NCI-H2227 treated with DMSO at 0.1 percent for 48 hours (cell line): ENCODE measurements at regions not wholly inside any gene's neighbourhood (a gene's known extent, or its start where the extent isn't known, plus 50 kb on each side); places are given as distances from the start of the nearest gene placed in this dataset.

Source experiments
- DNase-seq: peaks from one replicate; lab custom pipeline; 2025; lab: John Stamatoyannopoulos, UW

GRCh38 chr2:78439122-78439521 lies 586.4 kb upstream of the REG3G start:
- no peak for DNase-seq

DNA sequence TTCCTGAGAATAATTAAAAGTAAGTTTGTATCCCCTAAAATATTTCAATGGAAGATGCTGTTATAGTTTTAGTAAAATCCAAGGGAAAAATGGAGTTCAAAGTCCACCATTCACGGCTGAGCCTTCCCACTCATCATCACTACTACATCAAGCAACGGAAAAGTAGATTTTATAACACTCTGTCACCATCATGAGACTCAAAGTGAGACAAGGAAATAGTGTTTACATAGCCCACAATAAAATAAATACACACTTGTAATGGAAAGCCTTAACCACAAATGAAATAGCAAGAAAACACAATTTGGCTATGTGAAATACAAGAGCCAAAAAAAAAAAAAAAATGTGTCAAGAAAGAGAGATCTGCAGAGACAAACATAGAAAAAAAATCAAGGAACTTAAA lies 569.9 kb upstream of the REG3G start:
- no peak for DNase-seq

GRCh38 chr2:78457269-78457668 lies 568.2 kb upstream of the REG3G start:
- no peak for DNase-seq

- no peak for DNase-seq
These were observed 559.8 kb upstream of the REG3G start for GRCh38 chr2:78465707-78466106.

DNA sequence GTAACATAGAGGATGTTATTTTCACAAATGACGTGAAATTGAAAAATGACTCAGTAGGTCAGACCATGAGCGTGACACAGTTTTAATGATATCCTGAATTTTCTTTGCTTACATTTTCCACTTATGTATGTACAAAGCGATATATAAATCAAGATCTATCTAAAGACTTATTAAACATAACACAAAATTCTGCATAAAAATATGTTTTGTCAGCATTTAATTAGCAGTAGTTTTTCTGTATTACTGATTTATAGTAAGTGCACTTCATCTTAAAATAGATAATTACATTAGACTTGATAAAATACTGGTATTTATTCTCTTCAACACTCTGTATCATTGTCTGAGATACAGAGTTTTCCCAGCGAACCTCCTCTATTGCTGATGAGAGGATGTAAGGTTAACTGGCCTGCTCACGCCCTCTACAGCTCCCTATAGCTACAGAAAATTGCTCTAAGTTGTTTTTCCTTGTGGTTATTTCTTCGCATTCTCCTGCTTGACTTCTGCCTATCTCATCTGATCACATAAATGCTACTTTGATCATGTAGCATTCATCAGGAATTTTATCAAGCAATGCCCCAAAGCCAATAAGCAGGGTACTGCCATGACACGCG lies 548.8 kb upstream of the REG3G start:
- DNase-seq = no peak

DNA sequence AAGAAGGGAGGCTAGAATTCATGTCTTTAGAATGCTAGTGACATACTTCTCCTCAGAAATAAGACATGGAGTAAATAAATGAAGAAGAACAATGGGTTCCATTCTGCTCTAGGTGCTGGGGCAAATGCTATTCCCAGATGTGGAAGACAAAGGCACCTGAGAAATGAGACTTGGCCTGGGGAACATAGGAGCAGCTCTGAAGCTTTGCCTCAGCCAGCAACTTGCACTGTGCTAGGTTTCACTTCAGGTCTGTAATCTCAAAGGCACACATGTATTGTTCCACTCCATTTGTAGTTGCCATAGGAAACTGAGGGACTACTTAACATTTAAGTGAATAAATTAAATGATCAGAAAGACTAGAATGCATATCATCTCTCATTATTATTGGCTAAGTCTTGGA lies 538.9 kb upstream of the REG3G start:
- DNase-seq = no peak

- DNase-seq = no peak
These were observed 527.4 kb upstream of the REG3G start for GRCh38 chr2:78498125-78498524.

GRCh38 chr2:78506301-78506700 lies 519.2 kb upstream of the REG3G start:
- no peak for DNase-seq

GRCh38 chr2:78521938-78522337 lies 503.6 kb upstream of the REG3G start:
- no peak for DNase-seq

DNA sequence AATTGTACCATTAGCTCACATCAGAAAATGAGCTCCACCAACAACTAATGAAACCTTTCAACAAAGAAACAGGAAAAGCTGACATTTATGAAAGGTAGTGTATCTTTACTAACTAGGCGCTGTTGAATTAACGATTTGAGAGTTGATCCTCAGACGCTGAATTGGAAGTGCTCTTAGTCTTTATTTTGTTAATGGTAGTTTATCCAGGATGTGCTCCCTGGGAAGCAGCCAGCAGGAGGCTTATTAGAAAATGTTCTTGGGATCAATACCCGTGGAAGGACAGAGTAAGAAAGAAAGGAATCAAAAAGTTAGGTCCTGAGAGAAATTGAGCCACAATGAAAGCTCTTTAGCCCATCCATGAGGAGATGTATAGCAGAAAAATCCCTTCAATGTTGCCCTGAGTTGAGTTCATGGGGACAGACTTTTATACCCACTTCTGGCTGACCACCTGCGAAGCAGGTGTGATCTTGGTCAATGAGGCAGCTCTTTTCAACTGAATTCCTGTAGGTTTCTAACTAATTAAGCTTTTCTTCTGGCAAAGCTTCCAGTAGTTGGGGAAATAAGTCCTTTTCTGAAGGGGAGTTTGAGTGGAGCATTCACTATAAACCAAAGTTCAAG lies 492.6 kb upstream of the REG3G start:
- no peak for DNase-seq

GRCh38 chr2:78535395-78535794 lies 490.1 kb upstream of the REG3G start:
- DNase-seq = no peak

- no peak for DNase-seq
These were observed 487.2 kb upstream of the REG3G start for GRCh38 chr2:78538322-78538721.

DNA sequence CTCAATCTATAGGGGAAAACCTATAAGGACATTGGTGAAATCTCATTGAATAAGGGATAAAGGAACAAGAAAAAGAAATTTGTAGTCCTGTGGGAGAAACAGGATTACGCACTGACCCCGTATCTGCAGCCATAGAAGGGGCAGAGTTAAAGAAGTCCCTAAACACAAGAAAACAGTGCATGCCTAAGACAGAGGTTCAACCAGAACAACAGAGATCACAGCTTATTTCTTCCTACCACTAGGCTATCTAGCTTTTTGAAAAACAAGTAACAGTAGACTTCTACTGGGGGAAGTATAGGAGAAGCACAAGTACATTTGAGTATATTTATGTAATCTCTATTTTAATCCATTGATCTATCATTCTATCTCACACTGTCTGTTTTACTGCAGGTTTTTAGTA lies 485.2 kb upstream of the REG3G start:
- no peak for DNase-seq

DNA sequence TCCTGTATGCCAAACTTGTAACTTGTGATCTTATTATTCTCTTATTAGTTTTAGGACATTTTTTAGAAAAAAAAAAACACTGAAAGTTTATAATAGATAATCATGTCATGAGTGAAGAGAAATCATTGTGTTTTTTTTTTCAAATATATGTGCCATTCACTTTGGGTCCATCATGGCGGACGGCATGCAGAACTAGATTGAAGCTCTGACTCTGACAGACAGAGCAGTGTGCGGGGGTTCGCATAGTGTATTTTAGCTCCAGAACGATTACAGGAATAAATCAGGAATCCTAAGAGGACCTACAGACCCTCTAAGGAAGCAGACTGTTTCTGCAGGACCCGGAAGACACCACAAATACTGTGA lies 484.4 kb upstream of the REG3G start:
- no peak for DNase-seq

GRCh38 chr2:78541451-78542267 lies 483.8 kb upstream of the REG3G start:
- DNase-seq = no peak

DNA sequence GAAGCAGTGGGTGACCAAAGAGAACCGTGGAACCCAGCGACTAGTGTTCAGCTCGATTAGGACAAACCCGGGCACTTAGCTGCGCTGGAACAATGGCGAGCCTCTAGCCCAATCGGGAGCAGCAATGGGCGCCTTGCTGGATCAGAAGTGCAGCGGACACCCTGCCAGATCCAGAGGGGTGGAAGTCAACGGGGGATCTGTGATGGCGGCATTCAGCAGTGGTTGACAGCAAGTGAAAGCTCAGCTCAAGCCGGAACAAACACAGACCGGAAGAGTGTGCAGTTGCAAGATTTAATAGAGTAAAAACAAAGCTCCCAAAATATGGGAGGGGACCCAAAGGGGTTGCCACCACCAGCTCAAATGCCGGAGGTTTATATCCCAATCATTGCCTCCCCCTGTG lies 478.7 kb upstream of the REG3G start:
- DNase-seq = peak; percentile 5

- DNase-seq = no peak
These were observed 475.7 kb upstream of the REG3G start for GRCh38 chr2:78549766-78550165.

- DNase-seq = no peak
These were observed 471.4 kb upstream of the REG3G start for GRCh38 chr2:78553866-78554647.

DNA sequence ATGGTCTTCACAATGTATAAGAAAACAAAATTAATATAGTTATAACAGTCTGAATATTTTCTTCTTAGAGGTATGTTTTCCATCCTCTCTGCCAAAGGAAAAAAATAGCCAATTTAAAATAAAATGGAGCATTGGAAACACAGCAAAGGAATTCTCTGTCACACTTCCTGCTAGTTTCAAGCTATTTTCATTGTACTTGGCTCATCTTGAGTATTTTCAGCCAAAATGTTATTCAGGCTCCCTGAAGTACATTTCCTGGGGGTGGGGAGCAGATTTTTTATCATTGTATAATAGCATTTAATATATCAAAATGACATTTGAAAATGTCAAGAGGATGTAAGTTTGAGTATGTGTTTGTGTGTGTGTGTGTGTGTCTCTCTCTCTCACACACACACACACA lies 463.6 kb upstream of the REG3G start:
- DNase-seq = no peak

DNA sequence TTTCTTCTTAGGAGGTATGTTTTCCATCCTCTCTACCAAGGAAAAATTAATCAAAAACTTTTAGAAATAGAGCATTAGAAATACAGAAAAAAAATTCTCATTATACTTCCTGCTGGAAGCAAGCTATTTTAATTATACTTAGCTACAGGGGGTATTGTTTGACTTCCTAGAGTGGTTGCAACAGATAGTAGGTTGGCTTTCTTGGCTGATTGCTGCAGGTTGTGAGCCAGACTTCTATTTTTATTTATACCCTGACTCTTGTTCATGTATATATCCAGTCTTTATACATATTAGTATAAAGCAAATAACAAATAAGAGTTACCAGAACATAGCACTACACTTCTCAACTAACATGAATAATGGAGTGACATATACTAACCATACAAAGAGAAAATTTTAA lies 460.8 kb upstream of the REG3G start:
- DNase-seq = no peak

DNA sequence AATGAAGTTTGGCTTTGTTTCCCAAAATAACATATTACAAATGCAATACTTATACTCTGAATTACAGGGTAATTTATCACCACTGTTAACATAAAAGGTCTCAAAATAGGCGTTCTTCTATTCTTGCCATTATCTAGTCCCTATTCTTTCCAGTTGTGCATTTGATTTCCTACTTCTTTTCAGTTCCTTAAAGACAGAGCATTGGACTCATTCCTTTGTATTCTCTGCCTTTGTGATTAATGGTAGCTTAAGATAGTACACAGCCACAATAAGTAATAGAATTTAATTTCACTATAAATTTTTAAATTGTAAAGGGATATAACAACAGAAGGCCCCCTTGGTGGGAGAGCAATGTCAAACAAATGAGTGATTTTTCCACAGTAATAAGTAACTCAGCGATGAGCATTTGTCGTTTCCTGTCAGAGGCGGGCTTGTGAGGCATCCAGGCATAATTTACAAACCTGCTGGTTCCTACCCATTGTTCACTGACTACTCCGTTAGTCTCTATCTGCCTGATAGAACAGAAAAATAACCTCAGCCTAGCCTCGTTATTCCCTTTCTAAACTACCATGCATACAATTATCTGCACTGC lies 456.6 kb upstream of the REG3G start:
- peak; percentile 85 for DNase-seq

DNA sequence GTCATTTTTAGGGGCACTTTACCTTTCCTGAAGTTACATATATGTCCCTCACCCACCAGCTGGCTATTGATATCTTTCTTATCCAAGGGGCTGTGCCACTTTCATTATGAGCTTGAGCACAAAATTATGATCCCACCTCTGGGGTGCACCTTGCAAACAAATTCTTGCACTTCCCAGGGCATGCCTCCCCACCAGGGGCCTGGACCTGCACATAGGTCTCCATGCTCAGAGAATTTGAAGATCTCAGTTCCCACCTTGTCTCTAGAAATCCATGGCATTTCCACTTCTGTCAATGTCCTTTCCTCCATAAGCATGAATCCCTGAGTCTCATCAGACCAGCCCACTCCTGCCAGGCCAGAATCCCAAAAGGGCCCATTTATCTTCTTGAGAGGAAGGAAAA lies 449.1 kb upstream of the REG3G start:
- DNase-seq = no peak
